ENCODE measurements at regions not wholly inside any gene's neighbourhood (a gene's known extent, or its start where the extent isn't known, plus 50 kb on each side); places are given as distances from the start of the nearest gene placed in this dataset.
"Not testable (repeated sequence)": the region's sequence is repeated elsewhere in the genome, so short reads cannot be mapped to it uniquely, and the experiment has no call there.

DNA sequence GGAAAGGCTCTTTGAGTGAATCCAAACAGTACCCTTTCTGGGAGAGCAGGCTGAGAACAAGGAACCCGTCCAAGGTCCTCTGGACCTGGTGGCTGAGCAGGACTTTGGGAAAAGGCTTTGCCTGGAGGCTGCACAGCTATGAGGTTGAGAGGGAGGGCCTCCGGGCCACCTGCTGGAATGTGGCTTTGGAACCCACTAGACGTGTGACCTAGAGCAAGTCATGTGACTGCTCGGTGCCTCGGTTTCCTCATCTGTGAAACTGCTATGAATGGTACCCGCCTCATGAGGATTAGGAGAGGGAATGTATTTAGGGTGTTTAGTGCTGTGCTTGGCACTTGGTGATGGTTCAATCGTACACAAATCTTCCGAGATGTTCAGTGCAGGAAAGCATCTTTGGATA is 50.4 kb downstream of the HAPSTR1 start:
- no peak for DNase-seq (ENCODE audit: low read depth)

DNA sequence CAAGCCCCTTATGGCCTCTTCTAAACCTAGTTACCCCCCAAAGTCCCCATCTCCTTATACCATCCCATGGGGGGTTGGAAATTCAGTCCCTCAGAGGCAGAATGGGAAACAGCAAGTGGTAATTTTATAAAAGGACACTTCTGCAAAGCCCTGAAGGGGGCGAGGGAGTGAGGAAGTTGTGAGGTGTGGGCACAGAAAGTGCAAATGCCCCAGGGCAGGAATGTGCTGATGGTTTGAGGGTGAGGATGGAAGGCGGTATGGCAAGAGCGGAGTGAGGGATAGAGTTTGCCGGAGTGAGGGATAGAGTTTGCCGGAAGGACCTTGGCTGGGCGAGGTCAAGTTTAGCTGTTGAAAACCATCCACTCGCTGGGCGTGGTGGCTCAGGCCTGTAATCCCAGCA is 52.7 kb downstream of the HAPSTR1 start:
- DNase-seq (ENCODE audit: low read depth), result no peak

DNA sequence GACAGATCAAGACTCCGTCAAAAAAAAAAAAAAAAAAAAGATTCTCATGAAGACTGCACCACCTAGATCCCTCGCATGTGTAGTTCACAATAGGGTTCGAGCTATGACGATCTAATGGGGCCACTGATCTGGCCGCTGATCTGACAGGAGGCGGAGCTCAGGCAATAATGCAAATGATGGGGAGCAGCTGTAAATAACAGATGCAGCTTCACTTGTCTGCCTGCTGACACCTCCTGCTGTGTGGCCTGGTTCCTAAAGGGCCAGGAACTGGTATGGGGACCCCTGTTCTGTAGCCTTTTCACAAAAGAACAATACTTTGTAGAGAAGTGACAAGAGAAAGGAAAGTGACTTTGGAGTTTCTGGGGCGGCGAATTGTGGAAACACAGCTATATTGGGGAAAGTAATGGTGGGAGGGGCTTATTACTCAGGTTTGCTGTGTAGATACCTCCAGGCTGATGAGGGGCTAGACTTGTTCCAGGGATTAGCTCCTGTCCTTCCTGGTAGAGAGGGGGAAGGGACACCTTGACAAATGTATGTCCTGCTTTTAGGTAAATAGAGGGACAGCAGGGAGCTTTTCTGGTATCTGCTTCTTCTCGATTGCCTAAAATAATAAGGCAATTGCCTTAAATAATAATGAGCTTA is 57.1 kb downstream of the HAPSTR1 start:
- DNase-seq (ENCODE audit: low read depth), result no peak

DNA sequence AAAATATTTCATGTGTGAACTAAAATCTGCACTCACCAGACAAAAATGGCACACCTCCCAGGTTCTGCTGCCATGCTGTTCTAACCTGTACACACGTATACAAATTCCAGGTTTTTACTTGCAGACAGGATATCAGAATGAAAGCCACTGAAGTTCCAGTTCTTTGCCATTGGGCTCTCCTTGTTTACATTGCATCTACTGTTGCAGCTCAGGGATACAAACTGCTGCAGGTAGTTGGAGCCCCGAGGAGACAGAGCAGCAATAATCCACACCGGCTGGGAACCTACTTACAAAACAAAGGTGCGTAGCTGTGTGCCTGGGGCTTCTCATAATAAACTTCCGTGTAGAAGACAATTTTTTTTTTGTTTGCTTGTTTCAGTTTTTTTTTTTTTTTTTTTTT is 59.6 kb downstream of the HAPSTR1 start:
- no peak for DNase-seq (ENCODE audit: low read depth)

DNA sequence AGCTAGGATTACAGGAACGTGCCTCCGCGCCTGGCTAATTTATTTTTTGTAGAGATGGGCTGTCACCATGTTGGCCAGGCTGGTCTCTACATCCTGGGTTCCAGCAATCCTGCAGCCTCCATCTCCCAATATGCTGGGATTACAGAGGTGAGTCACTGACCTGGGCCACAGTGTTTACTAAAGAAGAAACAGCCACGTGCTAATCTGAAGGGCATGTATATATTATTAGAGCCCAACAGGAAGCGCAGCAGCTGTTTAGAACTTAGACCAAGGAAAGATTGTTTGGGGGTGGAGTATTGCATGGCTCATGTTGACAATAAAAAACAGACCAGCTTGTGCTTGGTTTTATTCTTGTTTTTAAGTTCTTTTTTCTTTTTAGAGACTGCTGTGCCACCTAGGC is 60.2 kb downstream of the HAPSTR1 start:
- no peak for DNase-seq (ENCODE audit: low read depth)

DNA sequence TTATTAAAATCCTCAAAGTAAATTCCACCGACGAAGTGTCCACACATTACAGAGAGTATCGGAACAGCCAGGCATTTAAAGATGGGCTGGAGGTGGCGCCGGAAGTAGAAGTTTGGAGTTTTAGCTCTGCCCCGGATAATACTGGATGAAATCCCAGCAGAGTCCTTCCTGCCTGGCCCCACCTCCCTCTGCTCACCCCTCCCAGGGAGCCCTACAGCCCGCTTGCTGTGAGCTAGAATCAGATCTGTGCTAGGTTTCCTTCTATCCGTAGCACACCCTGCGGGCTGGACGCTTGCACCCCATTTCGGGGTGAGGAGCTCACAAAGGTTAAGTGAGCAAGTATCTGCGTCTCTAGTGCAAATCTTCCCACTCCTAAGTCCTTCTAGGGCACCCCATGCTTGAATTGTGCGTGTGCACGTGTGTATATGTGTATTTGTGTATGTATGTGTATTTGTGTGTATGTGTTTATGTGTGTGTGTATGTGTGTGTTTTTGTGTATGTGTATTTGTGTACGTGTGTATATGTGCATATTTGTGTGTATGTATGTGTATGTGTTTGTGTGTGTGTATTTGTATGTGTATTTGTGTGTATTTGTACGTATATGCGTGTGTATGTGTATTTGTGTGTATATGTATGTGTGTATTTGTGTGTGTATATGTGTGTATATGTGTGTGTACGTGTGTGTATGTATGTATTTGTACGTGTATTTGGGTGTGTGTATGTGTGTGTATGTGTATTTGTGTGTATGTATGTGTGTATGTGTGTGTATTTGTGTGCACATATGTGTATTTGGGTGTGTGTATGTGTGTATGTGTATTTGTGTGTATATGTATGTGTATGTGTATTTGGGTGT is 61.4 kb downstream of the HAPSTR1 start:
- no peak for DNase-seq (ENCODE audit: low read depth)

DNA sequence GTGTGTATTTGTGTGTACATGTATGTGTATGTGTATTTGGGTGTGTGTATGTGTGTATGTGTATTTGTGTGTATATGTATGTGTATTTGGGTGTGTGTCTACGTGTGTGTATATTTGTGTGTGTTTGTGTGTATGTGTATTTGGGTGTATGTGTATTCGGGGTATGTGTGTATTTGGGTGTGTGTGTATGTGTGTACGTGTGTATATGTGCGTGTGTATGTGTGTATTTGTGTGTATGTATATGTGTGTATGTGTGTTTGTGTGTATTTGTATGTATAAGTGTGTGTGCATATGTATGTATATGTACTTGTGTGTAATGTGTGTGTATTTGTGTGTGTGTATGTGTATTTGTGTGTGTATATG is 62.0 kb downstream of the HAPSTR1 start:
- DNase-seq (ENCODE audit: low read depth), result no peak

DNA sequence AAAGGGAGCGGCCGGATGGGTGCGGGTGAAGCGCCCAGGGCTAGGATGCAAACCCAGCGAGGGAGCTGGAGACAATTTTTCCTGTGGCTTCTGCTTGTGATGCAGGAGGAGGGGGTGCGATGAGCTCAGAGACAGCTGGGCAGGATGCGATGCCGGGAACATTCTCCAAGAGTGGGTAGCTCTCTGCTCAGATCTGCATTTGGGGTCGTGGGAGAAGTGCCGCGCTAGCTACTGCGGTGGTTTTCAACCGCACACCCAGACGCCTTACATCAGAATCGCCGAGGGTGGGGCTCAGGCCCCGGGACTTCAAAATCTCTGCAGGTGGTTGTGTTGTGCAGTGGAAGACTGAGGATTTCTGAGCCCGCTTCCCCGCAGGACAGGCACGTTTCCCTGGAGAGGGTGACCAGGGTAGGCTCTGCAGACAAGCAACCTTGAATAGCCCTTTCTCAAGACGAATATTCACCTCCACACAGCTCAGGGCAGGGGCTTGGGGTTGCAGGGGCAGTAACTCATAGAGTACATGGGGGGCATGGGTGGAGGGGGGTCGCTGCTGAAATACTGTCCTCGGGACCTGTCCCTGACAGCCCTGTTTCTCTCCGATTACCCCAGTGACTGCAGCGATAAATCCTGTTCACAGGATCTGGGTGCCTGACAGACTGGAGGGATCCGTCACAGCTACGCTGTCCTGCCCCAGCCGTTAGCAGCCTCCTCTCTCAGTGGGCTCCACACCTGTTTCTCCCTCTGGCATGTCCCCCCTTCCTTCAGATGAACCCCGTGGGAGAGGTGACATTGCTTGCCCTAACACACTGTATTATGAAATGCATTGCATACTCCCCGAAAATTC is 63.3 kb downstream of the HAPSTR1 start:
- DNase-seq (ENCODE audit: low read depth), result no peak

DNA sequence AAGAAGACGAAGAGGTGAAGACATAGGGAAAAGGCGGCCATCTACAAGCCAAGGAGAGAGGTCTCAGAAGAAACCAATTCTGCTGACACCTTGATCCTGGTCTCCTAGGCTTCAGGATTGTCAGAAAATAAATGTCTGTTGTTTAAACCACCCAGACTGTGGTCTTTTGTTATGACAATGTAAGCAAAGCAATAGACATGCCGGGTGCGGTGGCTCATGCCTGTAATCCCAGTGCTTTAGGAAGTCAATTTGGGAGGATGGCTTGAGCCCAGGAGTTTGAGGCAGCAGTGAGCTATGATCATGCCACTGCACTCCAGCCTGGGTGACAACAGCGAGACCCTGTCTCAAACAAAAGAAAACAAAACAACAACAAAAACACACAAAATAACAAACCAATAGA is 64.4 kb downstream of the HAPSTR1 start:
- DNase-seq (ENCODE audit: low read depth), result no peak

DNA sequence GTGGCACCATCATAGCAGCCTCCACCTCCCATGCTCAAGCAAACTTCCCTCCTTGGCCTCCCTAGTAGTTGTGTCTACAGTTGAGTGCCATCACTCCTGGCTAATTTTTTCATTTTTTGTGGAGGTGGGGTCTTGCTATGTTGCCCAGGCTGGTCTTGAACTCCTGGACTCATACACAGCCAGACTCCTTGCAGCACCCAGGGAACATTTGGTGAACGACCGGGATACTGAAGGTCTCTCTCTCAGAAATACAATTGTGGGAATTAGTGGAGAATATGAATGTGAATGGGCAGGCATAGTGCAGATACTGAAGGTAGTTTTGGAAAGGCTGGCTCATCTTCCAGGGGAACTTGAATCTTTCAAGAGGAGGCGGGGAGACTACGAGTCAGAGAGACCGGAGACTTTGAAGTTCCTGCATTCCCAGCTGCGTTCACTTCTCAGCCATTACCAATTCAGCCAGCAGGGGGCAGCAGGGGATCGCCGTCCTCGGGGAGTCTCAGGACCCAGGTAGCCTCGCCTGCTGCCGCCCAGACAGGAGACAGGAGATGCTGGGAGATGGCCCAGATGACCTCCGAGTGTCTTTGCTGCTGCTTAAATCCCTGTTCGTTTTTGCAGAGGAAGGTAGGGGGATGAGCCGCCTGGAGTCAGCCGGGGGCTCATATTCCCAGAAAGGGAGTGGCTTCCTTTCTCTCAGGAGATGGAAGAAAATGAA is 68.6 kb downstream of the HAPSTR1 start:
- no peak for DNase-seq (ENCODE audit: low read depth)

DNA sequence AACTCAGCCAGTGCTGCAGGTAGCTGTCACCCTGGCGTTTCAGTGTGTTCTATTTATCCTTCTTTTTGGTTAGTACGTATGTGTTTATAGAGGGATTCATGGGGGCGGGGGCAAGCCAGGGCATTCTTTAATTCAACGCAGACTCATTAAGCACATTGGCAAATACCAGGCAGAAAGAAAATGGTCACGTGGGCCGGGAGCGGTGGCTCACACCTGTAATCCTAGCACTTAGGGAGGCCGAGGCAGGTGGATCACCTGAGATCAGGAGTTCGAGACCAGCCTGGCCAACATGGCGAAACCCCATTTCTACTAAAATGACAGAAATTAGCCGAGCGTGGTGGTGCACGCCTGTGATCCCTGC is 69.1 kb downstream of the HAPSTR1 start:
- no peak for DNase-seq (ENCODE audit: low read depth)

DNA sequence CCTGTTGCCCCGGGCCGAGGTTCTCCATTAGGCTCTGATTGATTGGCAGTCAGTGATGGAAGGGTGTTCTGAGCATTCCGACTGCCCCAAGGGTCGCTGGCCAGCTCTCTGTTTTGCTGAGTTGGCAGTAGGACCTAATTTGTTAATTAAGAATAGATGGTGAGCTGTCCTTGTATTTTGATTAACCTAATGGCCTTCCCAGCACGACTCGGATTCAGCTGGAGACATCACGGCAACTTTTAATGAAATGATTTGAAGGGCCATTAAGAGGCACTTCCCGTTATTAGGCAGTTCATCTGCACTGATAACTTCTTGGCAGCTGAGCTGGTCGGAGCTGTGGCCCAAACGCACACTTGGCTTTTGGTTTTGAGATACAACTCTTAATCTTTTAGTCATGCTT is 74.2 kb downstream of the HAPSTR1 start:
- no peak for DNase-seq (ENCODE audit: low read depth)

DNA sequence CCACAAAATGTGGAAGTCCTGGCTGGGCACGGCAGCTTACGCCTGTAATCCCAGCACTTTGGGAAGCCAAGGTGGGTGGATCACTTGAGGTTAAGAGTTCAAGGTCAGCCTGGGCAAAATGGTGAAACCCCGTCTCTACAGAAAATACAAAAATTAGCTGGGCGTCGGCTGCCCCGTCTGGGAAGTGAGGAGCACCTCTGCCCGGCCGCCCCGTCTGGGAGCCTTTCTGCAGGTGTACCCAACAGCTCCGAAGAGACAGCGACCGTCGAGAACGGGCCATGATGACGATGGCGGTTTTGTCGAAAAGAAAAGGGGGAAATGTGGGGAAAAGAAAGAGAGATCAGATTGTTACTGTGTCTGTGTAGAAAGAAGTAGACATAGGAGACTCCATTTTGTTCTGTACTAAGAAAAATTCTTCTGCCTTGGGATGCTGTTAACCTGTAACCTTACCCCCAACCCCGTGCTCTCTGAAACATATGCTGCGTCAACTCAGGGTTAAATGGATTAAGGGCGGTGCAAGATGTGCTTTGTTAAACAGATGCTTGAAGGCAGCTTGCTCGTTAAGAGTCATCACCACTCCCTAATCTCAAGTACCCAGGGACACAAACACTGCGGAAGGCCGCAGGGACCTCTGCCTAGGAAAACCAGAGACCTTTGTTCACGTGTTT is 75.0 kb downstream of the HAPSTR1 start:
- not testable (repeated sequence) for DNase-seq (ENCODE audit: low read depth)

DNA sequence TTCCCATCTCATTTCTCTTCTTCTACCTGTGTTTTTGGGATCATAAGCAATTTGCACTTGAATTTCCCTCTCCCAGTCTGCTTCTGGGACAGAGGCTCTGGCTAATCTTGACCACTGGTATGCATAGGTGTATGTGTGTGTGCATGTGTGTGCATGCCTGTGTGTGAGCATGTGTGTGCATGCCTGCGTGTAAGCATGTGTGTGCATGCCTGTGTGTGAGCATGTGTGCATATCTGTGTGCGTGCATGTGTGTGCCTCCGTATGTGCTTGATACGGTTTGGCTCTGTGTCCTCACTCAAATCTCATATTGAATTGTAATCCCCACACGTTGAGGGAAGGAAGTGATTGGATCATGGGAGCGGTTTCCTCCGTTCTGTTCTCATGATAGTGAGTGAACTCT is 77.7 kb downstream of the HAPSTR1 start:
- no peak for DNase-seq (ENCODE audit: low read depth)

DNA sequence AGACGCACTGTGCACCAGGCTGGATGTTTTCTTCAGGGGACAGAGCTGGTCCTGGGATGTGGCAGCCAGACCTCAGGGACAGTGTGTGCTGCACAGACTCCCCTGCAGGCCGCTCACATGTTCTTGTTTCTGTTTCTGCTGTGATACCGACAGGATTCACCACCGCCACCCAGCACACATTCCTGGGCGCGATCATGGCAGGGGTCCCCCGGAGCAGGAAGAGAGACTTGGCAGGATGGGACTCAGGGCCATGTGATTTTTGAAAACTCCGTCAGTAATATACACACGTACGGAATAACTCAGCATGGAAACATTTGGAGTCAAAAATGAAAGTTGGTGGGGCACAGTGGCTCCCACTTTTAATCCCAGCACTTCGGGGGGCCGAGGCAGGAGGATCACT is 79.0 kb downstream of the HAPSTR1 start:
- no peak for DNase-seq (ENCODE audit: low read depth)

DNA sequence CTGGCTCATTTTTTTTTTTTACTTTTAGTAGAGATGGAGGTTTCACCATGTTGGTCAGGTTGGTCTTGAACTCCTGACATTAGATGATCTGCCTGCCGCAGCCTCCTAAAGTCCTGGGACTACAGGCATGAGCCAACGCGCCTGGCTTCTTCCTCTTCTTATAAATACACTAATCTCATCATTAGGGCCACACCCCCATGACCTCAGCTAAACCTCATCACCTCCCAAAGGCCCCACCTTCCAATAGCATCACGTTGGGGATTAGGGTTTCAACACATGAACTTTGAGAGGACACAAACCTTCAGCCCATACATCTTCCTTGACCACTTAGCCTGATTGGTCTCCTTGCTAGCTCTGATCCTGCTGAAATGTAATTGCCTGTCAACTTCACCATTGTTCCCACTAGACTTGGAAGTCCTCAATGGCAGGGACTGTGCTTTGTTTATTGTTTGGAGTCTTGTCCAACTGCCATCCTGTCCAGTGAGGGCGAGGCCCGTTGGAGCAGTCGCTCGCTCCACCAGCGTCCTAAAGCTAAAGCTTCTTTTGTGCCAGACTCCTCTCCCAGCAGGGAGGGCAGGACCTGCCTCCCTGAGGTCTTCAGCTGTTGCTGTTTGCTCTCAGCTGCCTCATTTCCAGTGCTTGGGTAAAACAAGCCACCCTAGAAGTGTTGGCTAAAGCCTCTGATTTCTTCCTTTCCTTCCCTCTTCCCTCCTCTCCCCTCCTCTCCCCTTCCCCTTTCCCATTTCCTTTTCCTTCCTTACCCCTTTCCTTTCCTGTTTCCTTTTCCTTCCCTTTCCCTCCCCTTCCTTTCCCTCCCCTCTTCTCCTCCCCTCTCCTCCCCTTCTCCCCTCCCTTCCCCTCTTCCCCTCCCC is 85.3 kb downstream of the HAPSTR1 start:
- no peak for DNase-seq (ENCODE audit: low read depth)

DNA sequence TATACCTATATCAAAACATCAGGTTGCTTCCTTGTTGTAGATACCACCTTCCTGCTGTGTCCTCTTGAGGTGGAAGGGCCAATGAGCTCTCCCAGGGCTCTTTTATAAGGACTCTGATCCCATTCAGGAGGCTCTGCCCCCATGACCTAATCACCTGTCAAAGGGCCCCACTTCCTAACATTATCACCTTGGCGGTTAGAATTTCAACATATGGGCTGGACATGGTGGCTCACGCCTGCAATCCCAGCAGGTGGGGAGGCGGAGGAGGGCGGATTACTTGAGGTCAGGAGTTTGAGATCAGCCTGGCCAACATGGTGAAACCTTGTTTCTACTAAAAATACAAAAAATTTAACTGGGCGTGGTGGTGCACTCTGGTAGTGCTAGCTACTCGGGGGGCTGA is 86.4 kb downstream of the HAPSTR1 start:
- no peak for DNase-seq (ENCODE audit: low read depth)

DNA sequence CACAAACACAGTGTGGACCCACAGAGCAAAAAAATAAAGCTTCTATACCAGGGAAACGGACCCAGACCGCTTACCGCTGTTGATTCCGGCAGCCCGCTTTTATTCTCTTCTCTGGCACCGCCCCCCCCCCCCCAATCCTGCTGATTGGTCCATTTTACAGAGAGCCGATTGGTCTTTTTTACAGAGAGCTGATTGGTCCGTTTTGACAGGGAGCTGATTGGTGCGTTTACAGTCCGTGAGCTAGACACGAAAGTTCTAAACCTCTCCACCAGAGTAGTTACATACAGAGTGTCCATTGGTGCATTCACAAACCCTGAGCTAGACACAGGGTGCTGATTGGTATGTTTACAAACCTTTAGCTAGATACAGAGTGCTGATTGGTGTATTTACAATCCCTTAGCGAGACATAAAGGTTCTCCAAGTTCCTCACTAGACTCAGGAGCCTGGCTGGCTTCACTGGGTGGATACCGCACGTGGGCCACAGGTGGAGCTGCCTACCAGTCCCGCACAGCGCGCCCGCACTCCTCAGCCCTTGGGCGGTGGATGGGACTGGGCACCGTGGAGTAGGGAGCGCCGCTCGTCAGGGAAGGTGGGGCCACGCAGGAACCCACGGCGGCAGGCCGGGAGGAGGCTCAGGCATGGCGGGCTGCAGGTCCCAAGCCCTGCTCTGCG is 92.4 kb downstream of the HAPSTR1 start:
- DNase-seq (ENCODE audit: low read depth), result no peak

DNA sequence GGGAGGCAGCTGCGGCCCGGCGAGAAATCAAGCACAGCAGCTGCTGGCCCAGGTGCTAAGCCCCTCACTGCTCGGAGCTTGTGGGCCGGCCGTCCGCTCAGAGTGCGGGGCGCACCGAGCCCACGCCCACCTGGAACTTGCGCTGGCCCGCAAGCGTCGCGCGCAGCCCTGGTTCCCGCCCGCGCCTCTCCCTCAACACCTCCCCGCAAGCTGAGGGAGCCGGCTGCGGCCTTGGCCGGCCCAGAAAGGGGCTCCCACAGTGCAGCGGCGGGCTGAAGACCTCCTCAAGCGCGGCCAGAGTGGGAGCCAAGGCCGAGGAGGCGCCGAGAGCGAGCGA is 92.9 kb downstream of the HAPSTR1 start:
- DNase-seq (ENCODE audit: low read depth), result no peak

DNA sequence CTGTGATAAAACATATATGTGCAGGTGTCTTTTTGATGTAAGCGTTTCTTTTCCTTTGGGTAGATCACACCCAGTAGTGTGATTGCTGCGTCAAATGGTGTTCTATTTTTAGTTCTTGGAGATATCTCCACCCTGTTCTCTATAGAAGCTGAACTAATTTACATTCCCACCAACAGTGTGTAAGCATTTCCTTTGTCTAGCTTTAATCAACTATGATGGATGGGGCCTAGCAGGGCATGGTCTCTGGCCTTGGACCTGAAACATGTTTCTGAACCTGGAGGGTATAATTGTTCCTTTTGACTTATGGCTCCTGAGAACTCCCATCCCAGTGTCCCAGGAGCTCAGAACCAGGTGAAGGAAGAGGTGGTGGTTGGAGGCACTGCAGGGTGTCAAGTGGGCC is 93.9 kb downstream of the HAPSTR1 start:
- DNase-seq (ENCODE audit: low read depth), result no peak

Measured in CMK (cell line).